Duodenal mucosa (tissue), 2 donors: ENCODE measurements at regions not wholly inside any gene's neighbourhood (a gene's known extent, or its start where the extent isn't known, plus 50 kb on each side); places are given as distances from the start of the nearest gene placed in this dataset.
"Not testable (repeated sequence)": the region's sequence is repeated elsewhere in the genome, so short reads cannot be mapped to it uniquely, and the experiment has no call there.

Experiments
- H3K27ac ChIP-seq: one replicate; pipeline ENCODE4 v1.7.0; 2013; ENCODE audit warnings: low read depth, low read length
- H3K27me3 ChIP-seq, 2 donors: one replicate each; pipeline ENCODE4 v1.7.0; 2013; ENCODE audit warnings: low read length in 2 of 2, control low read depth in 1 of 2; ENCODE audit not compliant: insufficient read depth in 2 of 2, control insufficient read depth in 1 of 2
- H3K36me3 ChIP-seq, 2 donors: one replicate each; pipeline ENCODE4 v1.7.0; 2013; ENCODE audit warnings: low read length in 2 of 2, control low read depth in 1 of 2; ENCODE audit not compliant: insufficient read depth in 2 of 2, control insufficient read depth in 1 of 2
- H3K4me1 ChIP-seq, 2 donors: one replicate each; pipeline ENCODE4 v1.7.0; 2013; ENCODE audit warnings: low read length in 2 of 2, control low read depth in 1 of 2; ENCODE audit not compliant: insufficient read depth in 2 of 2, control insufficient read depth in 1 of 2
- H3K4me3 ChIP-seq, 2 donors: one replicate each; pipeline ENCODE4 v1.7.0; 2013; ENCODE audit warnings: low read length in 2 of 2, low read depth in 1 of 2
- H3K9ac ChIP-seq, 2 donors: one replicate each; pipeline ENCODE4 v1.7.0; 2013; ENCODE audit warnings: low read length in 2 of 2, low read depth in 1 of 2
- H3K9me3 ChIP-seq, 2 donors: one replicate each; pipeline ENCODE4 v1.7.0; 2013; ENCODE audit warnings: low read length in 2 of 2, control low read depth in 1 of 2; ENCODE audit not compliant: control insufficient read depth in 1 of 2

DNA sequence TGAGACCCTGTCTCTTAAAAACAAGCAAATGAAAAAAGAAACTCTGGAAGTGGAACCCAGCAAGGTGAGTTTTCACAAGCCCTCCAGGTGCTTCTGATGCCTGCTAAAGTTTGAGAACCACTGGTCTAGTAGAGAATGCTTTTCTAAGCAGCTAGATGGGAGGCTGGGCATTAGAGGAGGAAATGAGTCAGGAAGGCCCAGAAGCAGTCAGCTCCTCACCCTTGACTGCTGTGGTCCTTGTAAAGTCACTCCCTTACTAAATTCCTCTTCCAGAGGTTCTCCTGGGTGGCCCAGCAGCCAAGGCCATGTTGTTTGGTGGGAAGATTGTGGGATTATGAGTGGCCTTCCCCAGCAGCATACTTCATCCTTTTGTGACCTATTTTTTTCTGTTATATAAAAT lies 52.0 kb upstream of the FYN start:
- Histone ChIP-seq H3K36me3 (no peaks in the 10 kb centered on the region), H3K4me1 (no peaks in the 10 kb centered on the region), H3K4me3 (no peak overlapping the region), H3K9me3 (no peaks in the 10 kb centered on the region), H3K27ac (no peak overlapping the region), H3K27me3 (no peaks in the 10 kb centered on the region), H3K9ac (no peak overlapping the region)

DNA sequence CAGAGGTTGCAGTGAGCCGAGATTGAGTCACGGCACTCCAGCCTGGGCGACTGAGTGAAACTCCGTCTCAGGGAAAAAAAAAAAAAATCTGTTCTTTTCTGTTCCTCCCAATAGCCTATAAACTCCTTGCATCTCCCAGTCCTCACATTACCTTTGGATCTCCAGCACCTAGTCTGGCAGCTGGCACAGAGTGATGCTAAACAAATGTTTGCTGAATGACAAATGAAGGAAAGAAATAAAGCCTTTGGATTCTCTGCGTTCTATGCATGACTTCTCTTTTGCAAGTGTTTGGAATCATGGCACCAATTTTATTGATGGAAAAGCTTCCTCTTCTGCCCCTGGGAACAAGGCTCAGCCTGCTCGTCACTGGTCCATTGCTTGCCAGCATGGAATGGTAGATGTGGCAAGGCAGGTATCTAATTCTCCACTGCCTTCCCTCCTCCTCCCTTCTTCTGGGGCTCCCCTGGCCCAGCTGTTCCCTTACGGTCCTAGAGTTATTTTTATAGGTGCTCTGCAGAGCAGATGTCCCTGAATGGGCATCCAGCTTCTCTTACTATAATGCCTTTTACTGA lies 53.6 kb upstream of the FYN start:
- H3K4me1 ChIP-seq: no peaks in the 10 kb centered on the region
- no peak overlapping the region for H3K27ac ChIP-seq
- H3K27me3 ChIP-seq: no peaks in the 10 kb centered on the region
- no peak overlapping the region for H3K9ac ChIP-seq
- no peaks in the 10 kb centered on the region for H3K9me3 ChIP-seq
- H3K4me3 ChIP-seq: no peak overlapping the region
- no peaks in the 10 kb centered on the region for H3K36me3 ChIP-seq

DNA sequence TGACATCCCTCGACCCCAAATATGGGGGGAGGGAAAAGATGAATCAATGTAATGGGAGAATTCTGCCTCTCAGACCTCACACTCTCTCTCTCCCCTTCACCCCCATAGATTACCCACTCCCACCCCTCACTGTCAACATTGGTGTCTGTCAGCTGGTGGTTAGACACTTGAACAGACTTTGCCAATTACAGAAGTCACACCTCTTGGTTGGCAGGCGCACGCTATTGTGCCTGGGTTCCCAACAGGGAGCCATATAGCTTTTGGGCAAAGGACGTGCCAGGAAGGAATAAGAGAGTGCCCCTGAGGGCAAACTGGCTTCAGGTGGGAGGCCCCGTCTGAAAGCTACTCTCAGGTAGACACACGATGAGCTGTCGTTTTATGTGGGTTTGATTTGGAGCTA lies 54.1 kb upstream of the FYN start:
- H3K27ac ChIP-seq: no peak overlapping the region
- H3K9me3 ChIP-seq: no peaks in the 10 kb centered on the region
- H3K36me3 ChIP-seq: no peaks in the 10 kb centered on the region
- no peak overlapping the region for H3K9ac ChIP-seq
- no peaks in the 10 kb centered on the region for H3K4me1 ChIP-seq
- no peaks in the 10 kb centered on the region for H3K27me3 ChIP-seq
- H3K4me3 ChIP-seq: no peak overlapping the region

DNA sequence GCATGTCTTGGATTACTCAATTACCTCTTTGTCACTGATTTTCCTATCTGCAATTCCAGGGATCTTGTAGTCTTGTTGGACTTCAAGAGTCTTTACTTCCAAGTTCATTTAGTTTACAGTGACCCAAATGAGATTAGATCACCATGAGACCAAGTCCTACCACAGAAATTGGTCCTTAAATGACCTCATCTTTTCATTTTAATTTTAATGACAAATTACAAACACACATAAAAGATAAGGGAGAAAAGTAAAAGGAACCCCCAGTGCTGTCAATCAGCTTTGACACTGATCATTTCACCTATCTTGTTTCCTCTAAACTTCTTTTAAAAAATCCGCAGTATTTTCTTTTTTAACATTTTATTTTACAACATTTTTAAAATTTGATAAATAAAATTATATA lies 54.9 kb upstream of the FYN start:
- Histone ChIP-seq H3K9ac (no peak overlapping the region), H3K4me1 (no peaks in the 10 kb centered on the region), H3K36me3 (no peaks in the 10 kb centered on the region), H3K4me3 (no peak overlapping the region), H3K9me3 (no peaks in the 10 kb centered on the region), H3K27me3 (no peaks in the 10 kb centered on the region), H3K27ac (no peak overlapping the region)

DNA sequence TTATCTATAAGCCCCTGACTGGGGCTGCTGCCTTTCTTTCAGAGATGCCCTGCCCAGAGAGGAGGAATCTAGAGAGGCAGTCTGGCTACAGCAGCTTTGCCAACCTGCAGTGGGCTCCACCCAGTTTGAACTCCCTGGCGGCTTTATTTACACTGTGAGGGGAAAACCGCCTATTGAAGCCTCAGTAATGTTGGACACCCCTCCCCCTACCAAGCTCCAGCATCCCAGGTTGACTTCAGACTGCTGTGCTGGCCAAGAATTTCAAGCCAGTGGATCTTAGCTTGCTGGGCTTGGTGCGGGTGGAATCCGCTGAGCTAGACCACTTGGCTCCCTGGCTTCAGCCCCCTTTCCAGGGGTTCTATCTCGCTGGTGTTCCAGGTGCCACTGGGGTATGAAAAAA lies 61.4 kb upstream of the FYN start:
- H3K27me3 ChIP-seq, H3K27ac ChIP-seq, H3K4me3 ChIP-seq, H3K36me3 ChIP-seq, H3K9me3 ChIP-seq, H3K4me1 ChIP-seq, H3K9ac ChIP-seq: not testable (repeated sequence)

DNA sequence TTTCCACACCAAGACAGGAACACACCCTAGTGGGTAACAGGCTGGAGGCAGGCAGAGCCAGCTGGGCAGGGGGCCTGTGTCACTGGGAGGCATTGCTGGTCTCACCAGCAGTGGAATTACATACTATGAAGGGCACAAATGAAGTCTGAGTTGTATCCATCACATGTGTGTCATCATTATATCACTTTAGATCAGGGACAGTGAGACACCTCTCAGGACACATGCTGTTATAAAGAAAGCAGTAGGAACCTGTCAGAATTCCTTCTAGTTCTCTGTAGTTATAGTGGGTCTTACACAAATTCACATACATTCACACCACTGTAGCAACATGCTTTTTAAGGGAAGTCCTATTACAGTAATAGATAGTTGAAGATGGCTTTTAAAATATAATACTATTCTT lies 63.5 kb upstream of the FYN start:
- no peaks in the 10 kb centered on the region for H3K27me3 ChIP-seq
- H3K4me3 ChIP-seq: no peak overlapping the region
- no peak overlapping the region for H3K9ac ChIP-seq
- H3K9me3 ChIP-seq: no peaks in the 10 kb centered on the region
- H3K4me1 ChIP-seq: no peaks in the 10 kb centered on the region
- no peak overlapping the region for H3K27ac ChIP-seq
- no peaks in the 10 kb centered on the region for H3K36me3 ChIP-seq

DNA sequence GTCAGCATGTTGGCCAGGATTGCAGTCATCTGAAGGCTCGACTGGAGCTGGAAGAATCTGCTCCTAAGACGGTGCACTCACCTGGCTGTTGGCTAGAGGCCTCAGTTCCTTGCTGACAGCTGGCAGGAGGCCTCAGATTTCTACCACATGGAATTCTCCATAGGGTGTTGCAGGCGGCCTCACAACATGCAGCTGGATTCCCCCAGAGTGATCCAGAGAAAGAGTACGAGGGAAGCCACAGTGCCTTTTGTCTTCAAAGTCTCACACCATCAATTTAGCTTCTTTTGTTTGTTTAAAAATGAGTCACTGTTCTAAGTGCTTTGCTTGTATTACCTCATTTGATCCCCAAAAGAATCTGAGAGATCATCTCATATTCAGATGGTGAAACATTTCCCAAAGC lies 65.5 kb upstream of the FYN start:
- Histone ChIP-seq H3K4me3 (no peak overlapping the region), H3K4me1 (no peaks in the 10 kb centered on the region), H3K9me3 (no peaks in the 10 kb centered on the region), H3K27me3 (no peaks in the 10 kb centered on the region), H3K27ac (no peak overlapping the region), H3K9ac (no peak overlapping the region), H3K36me3 (no peaks in the 10 kb centered on the region)

DNA sequence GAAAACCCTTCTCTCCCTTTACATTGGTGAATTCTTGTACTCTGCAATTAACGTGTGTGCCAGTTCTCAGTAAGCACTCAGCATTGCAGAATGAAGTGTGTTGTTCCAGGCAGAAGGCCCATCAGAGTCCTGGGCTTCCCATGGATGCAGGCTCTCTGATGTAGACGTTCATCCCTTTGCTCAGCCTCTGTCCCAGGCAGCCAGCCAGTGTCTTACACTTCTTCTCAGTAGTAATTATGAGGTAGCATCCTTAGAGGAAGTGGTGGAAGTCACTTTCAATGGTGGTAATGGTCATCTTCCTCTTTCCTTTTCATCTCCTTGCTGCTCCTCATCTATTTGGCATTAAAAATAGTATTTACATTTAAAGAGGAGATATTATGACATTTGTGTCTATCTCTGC lies 66.7 kb upstream of the FYN start:
- Histone ChIP-seq H3K27me3 (no peaks in the 10 kb centered on the region), H3K9ac (no peak overlapping the region), H3K27ac (no peak overlapping the region), H3K4me3 (no peak overlapping the region), H3K9me3 (no peaks in the 10 kb centered on the region), H3K36me3 (no peaks in the 10 kb centered on the region), H3K4me1 (no peaks in the 10 kb centered on the region)

DNA sequence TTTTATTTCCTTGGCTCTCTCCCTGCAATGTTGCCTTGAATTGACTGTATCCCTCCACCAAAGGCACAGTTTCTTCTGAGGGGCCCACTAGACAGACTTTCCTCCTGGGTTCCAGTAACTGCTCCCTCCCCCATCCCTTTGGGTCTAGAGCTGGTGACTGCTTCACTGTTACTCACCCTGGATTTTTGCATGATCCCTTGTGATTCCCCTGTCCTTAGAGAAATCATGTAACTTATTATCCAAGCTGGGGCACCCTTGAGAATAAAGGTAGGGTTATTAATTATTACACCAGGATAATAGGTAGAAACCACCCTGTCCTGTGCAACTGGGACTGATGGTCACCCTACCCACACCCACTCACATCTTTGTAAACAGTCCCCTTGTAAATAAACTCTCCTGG lies 67.5 kb upstream of the FYN start:
- no peaks in the 10 kb centered on the region for H3K36me3 ChIP-seq
- H3K9me3 ChIP-seq: no peaks in the 10 kb centered on the region
- H3K27me3 ChIP-seq: no peaks in the 10 kb centered on the region
- H3K4me3 ChIP-seq: no peak overlapping the region
- H3K27ac ChIP-seq: no peak overlapping the region
- no peak overlapping the region for H3K9ac ChIP-seq
- H3K4me1 ChIP-seq: no peaks in the 10 kb centered on the region

DNA sequence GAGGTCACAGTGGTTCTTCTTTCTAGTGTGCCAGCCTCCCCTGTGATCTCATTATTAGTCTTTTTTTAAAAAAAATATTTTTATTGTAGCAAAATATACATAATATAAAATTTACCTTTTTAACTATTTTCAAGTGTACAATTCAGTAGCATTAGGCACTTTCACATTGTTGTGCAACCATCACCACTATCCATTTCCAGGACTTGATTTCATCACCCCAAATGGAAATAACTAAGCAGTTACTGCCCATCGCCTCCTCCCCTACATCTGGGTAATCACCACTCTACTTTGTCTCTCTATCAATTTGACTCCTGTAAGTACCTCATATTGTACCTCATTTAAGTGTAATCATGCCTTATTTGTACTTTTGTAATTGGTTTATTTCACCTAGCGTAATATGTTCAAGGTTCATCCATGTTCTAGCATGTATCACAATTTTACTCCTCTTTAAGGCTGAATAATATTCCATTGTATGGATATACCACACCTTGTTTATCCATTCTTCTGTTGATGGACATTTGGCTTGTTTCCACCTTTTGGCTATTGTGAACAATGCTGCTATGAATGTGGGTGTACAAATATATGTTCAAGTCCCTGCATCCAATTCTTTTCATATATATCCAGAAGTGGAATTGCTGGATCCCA lies 68.6 kb upstream of the FYN start:
- no peaks in the 10 kb centered on the region for H3K36me3 ChIP-seq
- H3K9ac ChIP-seq: no peak overlapping the region
- no peak overlapping the region for H3K27ac ChIP-seq
- H3K4me1 ChIP-seq: no peaks in the 10 kb centered on the region
- H3K4me3 ChIP-seq: no peak overlapping the region
- no peaks in the 10 kb centered on the region for H3K9me3 ChIP-seq
- H3K27me3 ChIP-seq: no peaks in the 10 kb centered on the region

DNA sequence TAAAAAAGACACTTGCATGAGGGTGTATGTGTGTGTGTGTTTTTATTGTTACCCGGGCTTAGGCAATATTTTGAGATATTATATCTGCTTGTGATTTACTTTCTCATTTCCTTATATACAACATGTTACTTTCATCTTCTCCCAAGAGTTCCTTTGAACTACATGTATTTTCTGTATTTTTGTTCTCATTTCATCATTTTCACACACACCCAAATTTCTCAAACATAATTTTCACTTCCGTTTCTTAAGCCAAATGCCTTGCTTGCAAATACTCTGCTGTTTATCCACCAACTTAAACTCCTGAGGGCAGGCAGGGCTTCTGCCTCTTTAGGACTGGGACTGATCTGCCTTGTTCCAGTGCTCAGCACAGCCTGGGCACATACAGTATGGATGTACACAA lies 69.3 kb upstream of the FYN start:
- Histone ChIP-seq H3K9me3 (no peaks in the 10 kb centered on the region), H3K27me3 (no peaks in the 10 kb centered on the region), H3K4me3 (no peak overlapping the region), H3K4me1 (no peaks in the 10 kb centered on the region), H3K27ac (no peak overlapping the region), H3K9ac (no peak overlapping the region), H3K36me3 (no peaks in the 10 kb centered on the region)
